SK-N-SH (cell line): ENCODE measurements at regions not wholly inside any gene's neighbourhood (a gene's known extent, or its start where the extent isn't known, plus 50 kb on each side); places are given as distances from the start of the nearest gene placed in this dataset.

Experiments used
- CTCF ChIP-seq: fragments of 200-600 bp; sonication (generic); IDR thresholded peaks from 2 replicates; pipeline ENCODE4 v1.6.1; 2017; ENCODE audit warnings: antibody characterized with exemption, mild to moderate bottlenecking, moderate library complexity
- EZH2phosphoT487 ChIP-seq: fragments of 200-600 bp; sonication (generic); IDR thresholded peaks from 2 replicates; pipeline ENCODE4 v1.6.1; 2017; ENCODE audit warnings: low read depth, mixed run types, mild to moderate bottlenecking, antibody characterized with exemption, moderate library complexity, borderline replicate concordance
- FOSL2 ChIP-seq: IDR thresholded peaks from 2 replicates; pipeline ENCODE4 v1.4.0; 2012; ENCODE audit warnings: low read depth, mild to moderate bottlenecking, moderate library complexity, borderline replicate concordance
- JUND ChIP-seq: IDR thresholded peaks from 2 replicates; pipeline ENCODE4 v1.4.0; 2012
- NFIC ChIP-seq: IDR thresholded peaks from 2 replicates; pipeline ENCODE4 v1.4.0; 2012; ENCODE audit warnings: borderline replicate concordance
- POLR2AphosphoS5 ChIP-seq: IDR thresholded peaks from 2 replicates; pipeline ENCODE4 v1.6.1; 2012; ENCODE audit warnings: low read depth, low read length
- RAD21 ChIP-seq: IDR thresholded peaks from 2 replicates; pipeline ENCODE4 v1.6.1; 2012; ENCODE audit warnings: mild to moderate bottlenecking, low read length

- no peak for TF ChIP-seq RAD21
- no peak for TF ChIP-seq FOSL2
- TF ChIP-seq JUND: no peak
- no peak for TF ChIP-seq CTCF
- TF ChIP-seq POLR2AphosphoS5: no peak
- TF ChIP-seq EZH2phosphoT487: no peak
- TF ChIP-seq NFIC: no peak
These were observed 180.3 kb downstream of the CCDC71L start for GRCh38 chr7:106480616-106481031.
